HuH-7.5 (cell line): ENCODE measurements at regions not wholly inside any gene's neighbourhood (a gene's known extent, or its start where the extent isn't known, plus 50 kb on each side); places are given as distances from the start of the nearest gene placed in this dataset.

Experiments used
- DNase-seq: peaks from one replicate; pipeline ENCODE4 v3.0.0; 2011; ENCODE audit warnings: low spot score

- DNase-seq = no peak
Observed at GRCh38 chr10:75347186-75347585, 54.4 kb downstream of the ZNF503 start.

GRCh38 chr10:75345738-75346137 is 55.8 kb downstream of the ZNF503 start:
- no peak for DNase-seq

- no peak for DNase-seq
Observed at GRCh38 chr10:75344170-75344569, 57.4 kb downstream of the ZNF503 start.

GRCh38 chr10:75342397-75342796 is 59.2 kb downstream of the ZNF503 start:
- DNase-seq = no peak

GRCh38 chr10:75335983-75336382 is 65.6 kb downstream of the ZNF503 start:
- DNase-seq = no peak

- no peak for DNase-seq
Observed at GRCh38 chr10:75335191-75335590, 66.4 kb downstream of the ZNF503 start.

- no peak for DNase-seq
Observed at GRCh38 chr10:75334720-75335119, 66.8 kb downstream of the ZNF503 start.

GRCh38 chr10:75332081-75332480 is 69.5 kb downstream of the ZNF503 start:
- DNase-seq = no peak

- DNase-seq = no peak
Observed at GRCh38 chr10:75331081-75331480, 70.5 kb downstream of the ZNF503 start.

GRCh38 chr10:75329190-75329745 is 72.3 kb downstream of the ZNF503 start:
- DNase-seq = no peak

GRCh38 chr10:75326306-75326705 is 75.3 kb downstream of the ZNF503 start:
- DNase-seq = no peak

- DNase-seq = no peak
Observed at GRCh38 chr10:75319274-75319673, 82.3 kb downstream of the ZNF503 start.

GRCh38 chr10:75314570-75314969 is 78.8 kb upstream of the COMTD1 start:
- DNase-seq = no peak

GRCh38 chr10:75312440-75312839 is 76.7 kb upstream of the COMTD1 start:
- DNase-seq = no peak

GRCh38 chr10:75305675-75306074 is 69.9 kb upstream of the COMTD1 start:
- DNase-seq = no peak

- no peak for DNase-seq
Observed at GRCh38 chr10:75304741-75305390, 69.1 kb upstream of the COMTD1 start.

- DNase-seq = no peak
Observed at GRCh38 chr10:75304313-75304712, 68.6 kb upstream of the COMTD1 start.

GRCh38 chr10:75303045-75303777 is 67.5 kb upstream of the COMTD1 start:
- no peak for DNase-seq

GRCh38 chr10:75302029-75302428 is 66.3 kb upstream of the COMTD1 start:
- no peak for DNase-seq

GRCh38 chr10:75297021-75297599 is 61.4 kb upstream of the COMTD1 start:
- DNase-seq = no peak

GRCh38 chr10:75295868-75296441 is 60.2 kb upstream of the COMTD1 start:
- no peak for DNase-seq

- peak; percentile 34 for DNase-seq
Observed at GRCh38 chr10:75294866-75295701, 59.3 kb upstream of the COMTD1 start.
